Common myeloid progenitor, CD34-positive (primary cell): ENCODE measurements at regions not wholly inside any gene's neighbourhood (a gene's known extent, or its start where the extent isn't known, plus 50 kb on each side); places are given as distances from the start of the nearest gene placed in this dataset.

Experiments used
- CTCF ChIA-PET: fragments of 350-600 bp; sonication (Branson Sonifier 250); formaldehyde crosslinking; loops from one replicate; lab custom pipeline; 2021; ENCODE audit warnings: antibody characterized with exemption; lab: Charles Lee
- POLR2A ChIA-PET: fragments of 350-600 bp; sonication (Branson Sonifier 250); formaldehyde crosslinking; loops from one replicate; lab custom pipeline; 2021; ENCODE audit warnings: antibody characterized with exemption; lab: Charles Lee
- DNase-seq, 3 donors: peaks; one replicate each; pipeline versions ENCODE4 v3.0.0 to v3.0.0-alpha.2; 2013
- H3K27ac ChIP-seq, 2 experiments: 1 replicate in 1 of 2; 2 replicates in 1 of 2; pipeline ENCODE4 v1.7.0; 2013; ENCODE audit warnings: inconsistent platforms in 2 of 2, low read length in 2 of 2, mild to moderate bottlenecking in 2 of 2, low read depth in 1 of 2, moderate library complexity in 1 of 2; ENCODE audit not compliant: severe bottlenecking in 2 of 2, insufficient read depth in 1 of 2, poor library complexity in 1 of 2
- H3K27me3 ChIP-seq, 5 experiments: replicated peaks in 2 of 5; 1 replicate in 3 of 5; 2 replicates in 2 of 5; pipeline versions ENCODE4 v1.6.1 to v1.7.0; 2013; ENCODE audit warnings: low read length in 4 of 5, mild to moderate bottlenecking in 2 of 5, moderate library complexity in 2 of 5, inconsistent platforms in 1 of 5; ENCODE audit not compliant: insufficient read depth in 5 of 5, control insufficient read depth in 4 of 5
- H3K36me3 ChIP-seq, 4 experiments: 1 replicate in 2 of 4; 2 replicates in 2 of 4; pipeline versions ENCODE4 v1.6.1 to v1.7.0; 2013; ENCODE audit warnings: low read length in 3 of 4, control low read depth in 1 of 4, mild to moderate bottlenecking in 1 of 4; ENCODE audit not compliant: control insufficient read depth in 4 of 4, insufficient read depth in 4 of 4
- H3K4me1 ChIP-seq, 4 experiments: 1 replicate in 3 of 4; 2 replicates in 1 of 4; pipeline versions ENCODE4 v1.6.1 to v1.7.1; 2013; ENCODE audit warnings: low read length in 3 of 4, mild to moderate bottlenecking in 3 of 4, control low read depth in 1 of 4, inconsistent platforms in 1 of 4, moderate library complexity in 1 of 4; ENCODE audit not compliant: control insufficient read depth in 4 of 4, insufficient read depth in 4 of 4; ENCODE audit errors: control extremely low read depth in 1 of 4
- H3K4me3 ChIP-seq, 7 experiments: 1 replicate in 4 of 7; 2 replicates in 3 of 7; pipeline versions ENCODE4 v1.5.1 to v1.7.0; 2013; ENCODE audit warnings: mild to moderate bottlenecking in 7 of 7, low read length in 6 of 7, moderate library complexity in 6 of 7, inconsistent platforms in 2 of 7, low read depth in 2 of 7, control low read depth in 1 of 7; ENCODE audit not compliant: insufficient read depth in 4 of 7, control insufficient read depth in 1 of 7; ENCODE audit errors: extremely low read depth in 1 of 7
- H3K9me3 ChIP-seq, 5 experiments: 1 replicate in 4 of 5; 2 replicates in 1 of 5; pipeline versions ENCODE4 v1.6.1 to v1.7.1; 2013; ENCODE audit warnings: low read length in 4 of 5, mild to moderate bottlenecking in 2 of 5, inconsistent platforms in 1 of 5, low read depth in 1 of 5, moderate library complexity in 1 of 5; ENCODE audit not compliant: control insufficient read depth in 4 of 5, insufficient read depth in 2 of 5; ENCODE audit errors: control extremely low read depth in 1 of 5
- WGBS: methylation state at CpG from one replicate; pipeline ENCODE4 v1.1.5; 2013; ENCODE audit not compliant: insufficient coverage; 5-methylcytosine and 5-hydroxymethylcytosine counted together

- Histone ChIP-seq H3K27me3 (no peaks in the 10 kb centered on the region), H3K9me3 (no peaks in the 10 kb centered on the region), H3K4me3 (no peak overlapping the region), H3K36me3 (no peaks in the 10 kb centered on the region), H3K27ac (no peak overlapping the region), H3K4me1 (no peaks in the 10 kb centered on the region)
- WGBS: 100% methylated on average over 1 of the region's 3 CpGs
- CTCF ChIA-PET: no interaction called here
- no peak for DNase-seq
- POLR2A ChIA-PET: no interaction called here
These were observed 233.1 kb downstream of the TDRD15 start for GRCh38 chr2:21356857-21357255.

GRCh38 chr2:21358976-21359375 is 235.2 kb downstream of the TDRD15 start:
- 100% methylated on average over 1 of the region's 2 CpGs for WGBS

GRCh38 chr2:21361384-21361783 is 237.6 kb downstream of the TDRD15 start:
- no peaks in the 10 kb centered on the region for H3K4me1 ChIP-seq
- 100% methylated on average over 2 of the region's 3 CpGs for WGBS
- no peaks in the 10 kb centered on the region for H3K36me3 ChIP-seq
- H3K27me3 ChIP-seq: no peaks in the 10 kb centered on the region
- peaks cover 0 to 2% (median 0%) of the 10 kb centered on the region in 5 experiments for H3K9me3 ChIP-seq
- CTCF ChIA-PET: no interaction called here
- no peak for DNase-seq
- H3K4me3 ChIP-seq: no peak overlapping the region
- H3K27ac ChIP-seq: no peak overlapping the region
- POLR2A ChIA-PET: no interaction called here

More at GRCh38 chr2:21358976-21359375, 235.2 kb downstream of the TDRD15 start:
- H3K4me1 ChIP-seq: no peaks in the 10 kb centered on the region
- no peak overlapping the region for H3K4me3 ChIP-seq
- no peaks in the 10 kb centered on the region for H3K27me3 ChIP-seq
- DNase-seq: no peak
- ChIA-PET POLR2A (no interaction called here), CTCF (interaction anchor here (0.9 kb wide), 1 partner anchor 14 kb away, joined by 3 read pairs; no protein-coding TSS in a partner anchor)
- H3K27ac ChIP-seq: no peak overlapping the region
- no peaks in the 10 kb centered on the region for H3K9me3 ChIP-seq
- H3K36me3 ChIP-seq: no peaks in the 10 kb centered on the region

GRCh38 chr2:21361957-21362486 is 238.3 kb downstream of the TDRD15 start:
- no peaks in the 10 kb centered on the region for H3K36me3 ChIP-seq
- POLR2A ChIA-PET: no interaction called here
- 100% methylated on average over 2 of the region's 5 CpGs for WGBS

GRCh38 chr2:21363364-21363763 is 239.6 kb downstream of the TDRD15 start:
- H3K36me3 ChIP-seq: no peaks in the 10 kb centered on the region
- no peak overlapping the region for H3K27ac ChIP-seq
- DNase-seq: no peak
- POLR2A ChIA-PET: no interaction called here
- H3K9me3 ChIP-seq: peaks cover 0 to 2% (median 0%) of the 10 kb centered on the region in 5 experiments
- H3K4me1 ChIP-seq: no peaks in the 10 kb centered on the region
- H3K27me3 ChIP-seq: no peaks in the 10 kb centered on the region
- CTCF ChIA-PET: no interaction called here
- no peak overlapping the region for H3K4me3 ChIP-seq
- WGBS: 100% methylated on average over 2 of the region's 3 CpGs

More at GRCh38 chr2:21361957-21362486, 238.3 kb downstream of the TDRD15 start:
- peaks cover 0 to 2% (median 0%) of the 10 kb centered on the region in 5 experiments for H3K9me3 ChIP-seq
- no peak overlapping the region for H3K4me3 ChIP-seq
- no peaks in the 10 kb centered on the region for H3K4me1 ChIP-seq
- CTCF ChIA-PET: no interaction called here
- no peaks in the 10 kb centered on the region for H3K27me3 ChIP-seq
- DNase-seq: no peak
- no peak overlapping the region for H3K27ac ChIP-seq

GRCh38 chr2:21367421-21367820 is 243.7 kb downstream of the TDRD15 start:
- Histone ChIP-seq H3K4me3 (no peak overlapping the region), H3K27me3 (no peaks in the 10 kb centered on the region), H3K4me1 (no peaks in the 10 kb centered on the region), H3K36me3 (no peaks in the 10 kb centered on the region), H3K27ac (no peak overlapping the region), H3K9me3 (peaks cover 0 to 2% (median 0%) of the 10 kb centered on the region in 5 experiments)
- POLR2A ChIA-PET: no interaction called here
- CTCF ChIA-PET: interaction anchor here (1.7 kb wide), 1 partner anchor 22 kb away, joined by 3 read pairs; no protein-coding TSS in a partner anchor
- DNase-seq: no peak
- 100% methylated on average over 3 of the region's 3 CpGs for WGBS

GRCh38 chr2:21369787-21370186 is 246.0 kb downstream of the TDRD15 start:
- POLR2A ChIA-PET: no interaction called here
- Histone ChIP-seq H3K9me3 (no peaks in the 10 kb centered on the region), H3K36me3 (no peaks in the 10 kb centered on the region), H3K27ac (no peak overlapping the region), H3K4me3 (no peak overlapping the region), H3K4me1 (no peaks in the 10 kb centered on the region), H3K27me3 (no peaks in the 10 kb centered on the region)
- WGBS: 90% methylated on average over 1 of the region's 2 CpGs
- DNase-seq: no peak
- CTCF ChIA-PET: no interaction called here
